ENCODE measurements at regions not wholly inside any gene's neighbourhood (a gene's known extent, or its start where the extent isn't known, plus 50 kb on each side); places are given as distances from the start of the nearest gene placed in this dataset.

- no peak for DNase-seq
- Histone ChIP-seq H3K4me1 (no peaks in the 10 kb centered on the region), H3K9me3 (no peaks in the 10 kb centered on the region), H3K36me3 (no peaks in the 10 kb centered on the region), H3K27me3 (no peaks in the 10 kb centered on the region), H3K4me3 (no peak overlapping the region), H3K27ac (no peak overlapping the region)
- intact Hi-C loops (cut with DNase I; ENCODE audit: low total_unique reads), result no loop called here
- TF ChIP-seq CTCF (IDR thresholded peaks at IDR 0.05), result no peak
- no peak for TF ChIP-seq POLR2A (IDR thresholded peaks at IDR 0.05)
Observed at GRCh38 chr12:86551146-86551571, 295.0 kb upstream of the MGAT4C start.

GRCh38 chr12:86550218-86551145 lies 294.3 kb upstream of the MGAT4C start:
- H3K36me3 ChIP-seq, result no peaks in the 10 kb centered on the region
- H3K27me3 ChIP-seq, result no peaks in the 10 kb centered on the region
- H3K4me1 ChIP-seq, result no peaks in the 10 kb centered on the region
- H3K9me3 ChIP-seq, result no peaks in the 10 kb centered on the region
- H3K27ac ChIP-seq, result no peak overlapping the region
- intact Hi-C loops (cut with DNase I; ENCODE audit: low total_unique reads), result no loop called here
- DNase-seq, result no peak
- no peak overlapping the region for H3K4me3 ChIP-seq
- no peak for TF ChIP-seq CTCF (IDR thresholded peaks at IDR 0.05)
- no peak for TF ChIP-seq POLR2A (IDR thresholded peaks at IDR 0.05)

- no peak overlapping the region for H3K4me3 ChIP-seq
- DNase-seq, result no peak
- TF ChIP-seq POLR2A (IDR thresholded peaks at IDR 0.05), result no peak
- TF ChIP-seq CTCF (IDR thresholded peaks at IDR 0.05), result no peak
- H3K36me3 ChIP-seq, result no peaks in the 10 kb centered on the region
- no peaks in the 10 kb centered on the region for H3K27me3 ChIP-seq
- no peaks in the 10 kb centered on the region for H3K9me3 ChIP-seq
- H3K4me1 ChIP-seq, result no peaks in the 10 kb centered on the region
- intact Hi-C loops (cut with DNase I; ENCODE audit: low total_unique reads), result no loop called here
- no peak overlapping the region for H3K27ac ChIP-seq
Observed at GRCh38 chr12:86543716-86544115, 287.5 kb upstream of the MGAT4C start.

- Histone ChIP-seq H3K9me3 (no peaks in the 10 kb centered on the region), H3K36me3 (no peaks in the 10 kb centered on the region), H3K27me3 (peaks cover 0 to 6% of the 10 kb centered on the region in 2 donors), H3K27ac (no peak overlapping the region), H3K4me3 (no peak overlapping the region), H3K4me1 (no peaks in the 10 kb centered on the region)
- TF ChIP-seq POLR2A (IDR thresholded peaks at IDR 0.05) (no peak), CTCF (IDR thresholded peaks at IDR 0.05) (no peak)
- intact Hi-C loops (cut with DNase I; ENCODE audit: low total_unique reads), result no loop called here
- no peak for DNase-seq
Observed at GRCh38 chr12:86530996-86531655, 274.9 kb upstream of the MGAT4C start.

- Histone ChIP-seq H3K36me3 (no peaks in the 10 kb centered on the region), H3K4me1 (no peaks in the 10 kb centered on the region), H3K4me3 (no peak overlapping the region), H3K9me3 (no peaks in the 10 kb centered on the region), H3K27ac (no peak overlapping the region), H3K27me3 (peaks cover 0 to 6% of the 10 kb centered on the region in 2 donors)
- no peak for TF ChIP-seq CTCF (IDR thresholded peaks at IDR 0.05)
- no peak for TF ChIP-seq POLR2A (IDR thresholded peaks at IDR 0.05)
- intact Hi-C loops (cut with DNase I; ENCODE audit: low total_unique reads), result no loop called here
- DNase-seq, result no peak
Observed at GRCh38 chr12:86526060-86526595, 269.9 kb upstream of the MGAT4C start.
